ENCODE measurements at regions not wholly inside any gene's neighbourhood (a gene's known extent, or its start where the extent isn't known, plus 50 kb on each side); places are given as distances from the start of the nearest gene placed in this dataset.

DNA sequence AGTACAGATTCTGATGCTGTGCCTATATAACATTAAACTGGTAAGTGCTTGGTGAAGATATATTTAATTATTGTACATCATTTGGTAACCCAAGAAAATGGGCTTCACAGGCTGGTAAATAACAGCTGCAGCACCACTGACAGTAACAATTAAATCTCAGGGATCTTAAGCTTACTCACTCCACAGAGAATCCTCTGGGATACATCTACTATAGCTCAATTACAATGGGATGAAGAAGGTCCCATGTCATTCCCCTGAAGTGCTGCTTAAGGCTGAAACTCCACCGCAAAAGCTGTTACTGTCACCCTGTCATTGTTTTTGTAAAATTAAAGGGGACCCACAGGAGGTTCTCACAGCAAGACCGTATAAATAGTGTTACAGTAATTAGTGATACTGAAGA lies 153.0 kb downstream of the IMPG2 start:
- Histone ChIP-seq H3K9me3 (no peaks in the 10 kb centered on the region), H3K27ac (no peak overlapping the region), H3K9ac (ENCODE audit: low read depth in 2 of 2, low read length in 2 of 2) (no peak overlapping the region), H3K36me3 (no peaks in the 10 kb centered on the region), H3K4me1 (no peaks in the 10 kb centered on the region), H3K4me3 (no peak overlapping the region), H3K27me3 (no peaks in the 10 kb centered on the region)
- no peak for TF ChIP-seq CTCF (IDR thresholded peaks at IDR 0.05)
- intact Hi-C loops (cut with DNase I): no loop called here
- no peak for DNase-seq

DNA sequence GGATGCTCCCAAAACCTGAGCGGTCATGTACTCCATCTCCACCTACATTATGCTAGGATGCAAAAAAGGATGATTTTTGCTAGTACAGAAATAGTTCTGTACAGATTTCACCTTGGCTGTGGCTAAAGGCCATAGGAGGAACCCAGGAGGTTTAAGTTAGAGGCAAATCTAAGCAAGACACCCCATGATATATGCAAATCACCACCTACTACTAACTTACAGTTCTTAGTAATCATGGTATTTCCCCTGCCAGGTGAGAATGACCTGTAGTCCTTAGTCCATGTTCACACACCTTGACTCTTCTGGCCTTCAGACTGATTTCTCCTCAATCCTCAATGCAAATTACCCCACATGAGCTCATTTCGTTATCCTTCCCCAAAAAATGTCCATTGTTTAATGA lies 154.2 kb downstream of the IMPG2 start:
- no peak for TF ChIP-seq CTCF (IDR thresholded peaks at IDR 0.05)
- Histone ChIP-seq H3K4me3 (no peak overlapping the region), H3K9ac (ENCODE audit: low read depth in 2 of 2, low read length in 2 of 2) (no peak overlapping the region), H3K27ac (no peak overlapping the region), H3K27me3 (no peaks in the 10 kb centered on the region), H3K4me1 (no peaks in the 10 kb centered on the region), H3K36me3 (no peaks in the 10 kb centered on the region), H3K9me3 (no peaks in the 10 kb centered on the region)
- intact Hi-C loops (cut with DNase I): no loop called here
- no peak for DNase-seq

GRCh38 chr3:101163554-101163953 lies 156.8 kb downstream of the IMPG2 start:
- intact Hi-C loops (cut with DNase I): no loop called here
- no peak for DNase-seq

GRCh38 chr3:101159478-101159877 lies 160.9 kb downstream of the IMPG2 start:
- TF ChIP-seq CTCF (IDR thresholded peaks at IDR 0.05): no peak
- no peaks in the 10 kb centered on the region for H3K4me1 ChIP-seq
- intact Hi-C loops (cut with DNase I): no loop called here
- no peak for DNase-seq
- no peak overlapping the region for H3K27ac ChIP-seq
- no peak overlapping the region for H3K4me3 ChIP-seq
- H3K9ac ChIP-seq (ENCODE audit: low read depth in 2 of 2, low read length in 2 of 2): no peak overlapping the region
- H3K27me3 ChIP-seq: no peaks in the 10 kb centered on the region
- no peaks in the 10 kb centered on the region for H3K9me3 ChIP-seq
- no peaks in the 10 kb centered on the region for H3K36me3 ChIP-seq

More at GRCh38 chr3:101163554-101163953, 156.8 kb downstream of the IMPG2 start:
- Histone ChIP-seq H3K4me3 (no peak overlapping the region), H3K9me3 (no peaks in the 10 kb centered on the region), H3K27me3 (no peaks in the 10 kb centered on the region), H3K27ac (no peak overlapping the region), H3K4me1 (no peaks in the 10 kb centered on the region), H3K9ac (ENCODE audit: low read depth in 2 of 2, low read length in 2 of 2) (no peak overlapping the region), H3K36me3 (no peaks in the 10 kb centered on the region)
- no peak for TF ChIP-seq CTCF (IDR thresholded peaks at IDR 0.05)

- no peak for TF ChIP-seq CTCF (IDR thresholded peaks at IDR 0.05)
Observed at GRCh38 chr3:101158374-101158773, 162.0 kb downstream of the IMPG2 start.

More at GRCh38 chr3:101158374-101158773, 162.0 kb downstream of the IMPG2 start:
- no peaks in the 10 kb centered on the region for H3K9me3 ChIP-seq
- no peaks in the 10 kb centered on the region for H3K27me3 ChIP-seq
- H3K36me3 ChIP-seq: no peaks in the 10 kb centered on the region
- intact Hi-C loops (cut with DNase I): no loop called here
- no peak overlapping the region for H3K27ac ChIP-seq
- H3K4me3 ChIP-seq: no peak overlapping the region
- no peaks in the 10 kb centered on the region for H3K4me1 ChIP-seq
- no peak for DNase-seq
- H3K9ac ChIP-seq (ENCODE audit: low read depth in 2 of 2, low read length in 2 of 2): no peak overlapping the region

Measured in colonic mucosa (tissue), 4 donors.